HPDE6-E6E7 (cell line): ENCODE measurements at regions not wholly inside any gene's neighbourhood (a gene's known extent, or its start where the extent isn't known, plus 50 kb on each side); places are given as distances from the start of the nearest gene placed in this dataset.
A peak's percentile ranks its signal among the peaks of the same experiment; 100 is the strongest.

Experiments used
- DNase-seq: peaks from one replicate; pipeline ENCODE4 v3.0.0; 2011; ENCODE audit warnings: missing footprints; ENCODE audit errors: extremely low spot score

DNA sequence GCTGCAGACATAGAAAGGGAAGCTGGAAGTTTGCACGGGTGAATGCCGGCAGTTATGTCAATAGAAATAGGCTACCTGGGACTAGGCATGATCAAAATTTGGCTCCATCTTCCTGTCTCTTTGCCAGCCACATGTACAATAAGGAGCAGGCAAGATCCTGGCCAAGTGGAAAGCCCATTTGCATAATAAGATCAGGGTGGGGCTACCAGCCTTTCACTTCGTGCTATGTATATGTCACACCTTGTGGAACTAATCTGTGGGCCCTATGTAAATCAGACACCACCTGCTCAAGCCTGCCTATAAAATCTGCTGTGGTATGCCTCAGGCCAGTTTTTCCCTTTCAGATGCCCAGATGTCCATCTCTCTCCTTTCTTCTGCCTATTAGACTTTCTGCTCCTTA, 79.3 kb upstream of the DRD2 start:
- DNase-seq = no peak

DNA sequence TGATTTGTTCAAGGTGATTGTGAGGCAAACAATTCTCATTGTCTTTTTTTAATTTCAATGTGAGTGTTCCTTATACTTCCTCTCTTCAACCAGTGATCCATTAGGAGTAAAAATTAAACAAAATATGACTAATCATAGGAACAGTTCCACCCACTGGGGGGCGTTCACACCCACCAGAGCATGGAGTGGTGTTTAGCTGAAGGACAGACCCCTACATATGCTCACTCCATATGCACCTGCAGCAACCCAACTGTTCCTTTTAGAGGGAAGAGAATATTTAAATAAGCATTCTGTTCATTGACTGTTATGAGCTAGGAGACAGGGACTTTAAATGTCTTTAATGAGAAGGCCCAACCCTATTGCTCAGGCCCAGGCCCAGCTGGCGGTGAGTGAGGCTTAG, 78.7 kb upstream of the DRD2 start:
- no peak for DNase-seq

DNA sequence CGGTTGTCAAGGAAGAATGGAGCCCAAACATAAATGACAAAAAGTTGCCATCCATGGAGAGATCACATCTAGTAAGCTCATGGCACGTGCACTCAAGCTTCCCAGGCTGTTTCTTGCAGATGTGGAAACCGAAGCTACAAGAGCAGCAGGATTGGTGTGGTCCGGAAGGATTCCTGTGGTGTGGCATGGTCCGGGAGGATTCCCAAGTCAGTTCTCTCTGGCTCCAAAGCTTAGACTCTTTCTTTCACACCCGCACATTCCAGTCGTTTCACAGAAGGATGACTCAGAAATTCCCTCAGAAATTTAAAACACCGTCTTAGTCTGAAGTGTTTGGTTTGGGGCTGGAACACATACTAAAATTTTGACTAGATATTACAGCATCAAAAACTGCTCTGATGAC, 78.0 kb upstream of the DRD2 start:
- DNase-seq = no peak

DNA sequence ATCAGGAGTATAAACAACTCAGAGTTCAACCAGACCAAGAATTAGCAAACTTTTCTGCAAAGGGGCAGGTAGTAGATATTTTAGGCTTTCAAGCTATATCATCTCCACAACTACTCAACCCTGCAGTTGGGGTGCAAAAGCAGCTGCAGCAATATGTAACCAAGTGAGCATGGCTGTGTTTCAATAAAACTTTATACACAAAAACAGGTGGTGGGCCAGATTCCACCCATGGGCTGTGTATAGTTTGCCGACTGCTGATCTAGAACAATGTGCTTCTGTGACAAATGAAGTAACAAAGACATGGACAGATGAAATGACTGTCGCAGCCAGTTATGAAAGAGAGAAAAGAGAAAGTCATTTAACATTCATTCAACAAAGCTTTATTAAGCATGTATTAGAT, 77.1 kb upstream of the DRD2 start:
- no peak for DNase-seq

DNA sequence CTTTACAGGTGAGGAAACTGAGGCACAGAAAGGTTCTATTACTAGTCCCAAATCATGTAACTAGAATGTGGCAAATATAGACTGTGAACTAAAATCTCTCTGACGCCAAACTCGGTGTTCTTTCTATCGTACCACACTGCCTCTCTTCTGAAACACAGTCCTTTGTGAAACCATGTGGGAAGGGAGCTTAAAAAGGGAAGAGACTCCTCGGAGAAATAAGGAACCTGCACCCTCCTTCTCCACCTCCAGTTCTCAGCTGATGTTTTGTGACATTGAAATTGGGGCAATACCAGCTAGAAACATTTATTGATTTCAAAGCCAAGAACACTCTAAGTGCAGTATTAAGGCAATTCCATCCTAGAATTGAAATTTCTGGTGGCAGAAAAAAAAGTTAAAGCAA, 76.4 kb upstream of the DRD2 start:
- DNase-seq = no peak

DNA sequence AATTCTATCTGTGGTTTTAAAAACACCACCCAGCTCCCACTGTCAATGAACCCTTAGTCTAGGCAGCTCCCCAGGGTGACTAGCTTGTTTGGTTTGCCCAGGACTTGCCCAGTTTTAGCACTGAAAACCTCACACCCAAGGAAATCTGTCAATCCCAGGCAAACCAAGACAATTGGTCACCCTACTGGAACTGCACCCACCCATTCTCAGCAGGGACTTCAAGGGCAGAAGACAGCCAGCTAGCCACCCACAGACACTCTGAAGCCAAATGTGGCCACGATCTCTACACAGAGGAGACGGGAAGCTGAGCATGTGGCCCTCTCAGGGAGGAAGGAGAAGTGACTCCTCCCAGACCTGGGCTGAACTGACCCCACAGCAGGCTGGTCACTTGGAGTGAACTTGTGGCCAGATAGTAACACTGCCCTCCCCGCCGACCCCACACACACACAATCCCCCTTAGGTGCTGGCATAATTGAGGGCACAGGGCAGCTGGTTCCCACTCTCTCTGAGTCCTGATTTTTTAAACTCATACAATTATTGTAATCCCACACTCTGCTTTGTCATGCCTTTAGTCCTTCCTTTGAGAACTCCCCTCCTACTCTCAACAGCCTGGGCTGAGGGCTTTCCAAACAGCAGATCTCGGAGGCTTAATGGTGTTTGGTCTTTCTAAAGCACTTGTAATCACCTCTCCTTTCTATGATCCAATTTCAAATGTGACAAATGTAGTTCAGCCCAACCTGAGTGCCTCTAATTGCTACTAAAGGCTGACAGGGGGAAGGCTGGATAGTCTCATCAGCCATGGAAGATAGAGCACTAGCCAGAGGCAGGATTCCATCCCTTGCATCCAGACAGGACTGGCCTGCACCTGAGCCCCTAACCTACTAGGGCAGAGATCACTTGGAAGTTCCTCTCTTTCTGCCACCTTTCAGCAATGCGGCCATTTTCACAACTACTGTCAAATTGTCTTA, 74.7 kb upstream of the DRD2 start:
- no peak for DNase-seq

DNA sequence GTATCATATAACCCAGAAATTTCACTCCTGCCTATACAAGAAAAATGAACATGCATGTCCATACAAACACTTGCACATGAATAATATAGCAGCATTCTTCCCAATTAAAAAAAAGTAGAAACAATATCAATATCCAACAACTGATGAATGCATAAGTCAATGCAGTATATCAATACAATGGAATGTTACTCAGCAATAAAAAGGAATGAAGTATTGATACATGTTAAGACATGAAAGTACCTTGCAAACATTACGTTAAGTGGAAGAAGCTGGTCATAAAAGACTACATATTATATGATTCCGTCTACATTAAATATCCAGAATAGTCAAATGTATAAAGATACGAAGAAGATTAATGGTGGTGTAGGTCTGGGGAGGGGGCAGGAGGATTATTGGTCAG, 73.9 kb upstream of the DRD2 start:
- DNase-seq = no peak

DNA sequence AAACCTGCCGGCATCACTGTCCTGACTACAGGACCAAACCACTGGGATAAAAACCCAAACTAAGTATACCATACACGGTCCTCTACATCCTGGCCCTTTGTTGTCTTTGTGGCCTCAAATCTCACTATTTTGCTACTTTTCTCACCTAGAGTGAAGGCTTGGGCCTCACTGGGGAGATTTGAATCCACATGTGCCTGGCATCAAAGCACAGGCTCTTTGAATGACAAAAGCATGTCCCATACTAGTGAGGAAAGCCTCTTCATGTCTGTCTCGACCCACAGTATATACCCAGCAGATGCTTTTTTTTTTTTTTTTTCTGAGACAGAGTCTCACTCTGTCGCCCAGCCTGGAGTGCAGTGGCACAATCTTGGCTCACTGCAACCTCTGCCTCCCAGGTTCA, 72.5 kb upstream of the DRD2 start:
- DNase-seq = no peak

DNA sequence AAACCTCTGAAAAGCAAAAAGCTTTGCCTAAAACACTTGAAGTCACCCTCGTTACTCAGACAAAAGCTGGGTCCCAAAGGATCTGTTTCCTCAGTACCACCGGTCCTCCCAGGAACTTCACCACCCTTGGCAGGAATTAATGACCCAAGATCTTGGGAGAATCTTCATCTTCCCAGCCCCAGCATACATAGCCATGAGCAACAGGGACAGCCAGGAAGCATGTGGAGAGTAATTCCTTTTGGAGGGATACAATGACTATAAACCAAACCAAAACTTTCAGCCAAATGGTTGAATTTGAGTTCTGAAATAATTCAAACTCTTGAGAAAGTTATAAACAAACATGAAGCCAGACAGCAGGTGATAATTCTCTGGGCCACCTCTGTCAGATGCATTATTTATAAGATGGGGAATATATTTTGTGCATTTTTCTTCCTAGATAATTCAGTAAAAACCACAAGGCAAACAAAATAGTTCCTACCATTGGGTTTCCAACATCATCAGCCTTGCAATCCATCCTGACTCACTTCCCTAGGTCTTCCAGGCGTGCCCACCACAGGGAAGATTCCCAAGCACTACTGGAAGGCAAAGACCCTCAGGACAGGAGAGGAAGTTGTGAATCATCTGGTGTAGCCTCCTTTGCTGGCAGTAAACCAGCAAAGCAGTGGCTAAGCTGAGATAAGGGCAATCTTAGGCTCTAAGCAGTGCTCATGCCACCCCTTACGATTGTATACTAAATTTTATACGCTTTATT, 71.7 kb upstream of the DRD2 start:
- DNase-seq = no peak

DNA sequence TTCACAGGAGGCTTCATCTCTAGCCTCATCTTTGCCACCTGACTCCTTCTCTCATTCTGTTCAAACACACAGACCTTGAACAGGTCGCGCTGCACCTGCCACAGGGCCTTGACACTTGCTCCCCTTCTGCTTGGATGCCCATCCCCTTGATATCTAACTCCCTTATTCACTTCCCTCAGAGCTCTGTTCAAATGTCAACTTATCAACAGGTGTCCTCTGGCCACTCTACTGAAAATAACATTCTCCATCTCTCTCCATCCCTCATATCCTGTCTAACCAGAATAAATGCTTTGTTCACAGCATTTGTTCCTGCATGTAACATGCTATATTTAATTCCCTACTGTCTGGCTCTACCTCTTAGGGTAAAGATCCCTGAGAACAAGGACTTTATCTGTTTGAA, 67.2 kb upstream of the DRD2 start:
- DNase-seq = no peak

DNA sequence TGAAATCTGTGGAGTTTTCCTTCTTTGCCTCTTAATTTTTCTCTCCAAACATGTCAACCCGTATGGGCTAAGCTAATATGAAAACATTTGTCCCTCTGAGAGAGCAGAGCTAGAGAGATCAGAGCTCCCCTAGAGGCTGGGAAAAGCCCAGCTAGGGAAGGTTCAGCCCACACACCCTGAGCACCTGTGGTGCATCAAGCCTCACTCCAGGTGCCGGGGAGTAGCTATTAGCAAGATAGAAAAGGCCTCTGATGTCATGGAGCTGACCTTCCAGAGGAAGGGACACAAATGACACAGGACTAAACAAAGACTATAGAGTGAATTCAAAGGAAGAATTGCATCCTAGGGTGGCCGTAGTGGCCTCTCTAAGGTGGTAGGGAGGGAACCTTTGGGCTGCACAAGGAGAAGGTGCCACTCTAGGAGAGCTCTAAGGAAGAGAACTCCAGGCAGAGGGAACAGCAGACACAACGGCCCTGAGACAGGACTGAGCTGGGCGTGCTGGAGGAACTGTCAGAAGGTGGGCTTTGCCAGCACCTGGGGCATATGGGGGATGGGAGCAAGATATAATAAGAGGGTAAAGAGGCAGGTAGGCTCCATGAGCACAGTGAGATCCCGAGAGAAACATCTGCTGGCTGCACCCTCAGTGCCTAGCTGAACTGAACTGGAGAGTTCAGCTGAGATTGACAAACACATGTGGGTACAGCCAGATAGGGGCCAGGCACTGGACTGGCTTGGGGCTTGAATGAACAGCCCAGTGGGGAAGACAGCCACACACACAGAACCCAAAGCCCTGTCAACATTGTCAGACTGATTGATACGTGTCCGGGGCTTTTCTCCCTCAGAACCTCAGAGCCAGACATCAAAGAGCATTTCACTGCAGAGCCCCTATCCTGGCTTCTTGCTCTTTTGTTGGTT, 65.5 kb upstream of the DRD2 start:
- DNase-seq = no peak

DNA sequence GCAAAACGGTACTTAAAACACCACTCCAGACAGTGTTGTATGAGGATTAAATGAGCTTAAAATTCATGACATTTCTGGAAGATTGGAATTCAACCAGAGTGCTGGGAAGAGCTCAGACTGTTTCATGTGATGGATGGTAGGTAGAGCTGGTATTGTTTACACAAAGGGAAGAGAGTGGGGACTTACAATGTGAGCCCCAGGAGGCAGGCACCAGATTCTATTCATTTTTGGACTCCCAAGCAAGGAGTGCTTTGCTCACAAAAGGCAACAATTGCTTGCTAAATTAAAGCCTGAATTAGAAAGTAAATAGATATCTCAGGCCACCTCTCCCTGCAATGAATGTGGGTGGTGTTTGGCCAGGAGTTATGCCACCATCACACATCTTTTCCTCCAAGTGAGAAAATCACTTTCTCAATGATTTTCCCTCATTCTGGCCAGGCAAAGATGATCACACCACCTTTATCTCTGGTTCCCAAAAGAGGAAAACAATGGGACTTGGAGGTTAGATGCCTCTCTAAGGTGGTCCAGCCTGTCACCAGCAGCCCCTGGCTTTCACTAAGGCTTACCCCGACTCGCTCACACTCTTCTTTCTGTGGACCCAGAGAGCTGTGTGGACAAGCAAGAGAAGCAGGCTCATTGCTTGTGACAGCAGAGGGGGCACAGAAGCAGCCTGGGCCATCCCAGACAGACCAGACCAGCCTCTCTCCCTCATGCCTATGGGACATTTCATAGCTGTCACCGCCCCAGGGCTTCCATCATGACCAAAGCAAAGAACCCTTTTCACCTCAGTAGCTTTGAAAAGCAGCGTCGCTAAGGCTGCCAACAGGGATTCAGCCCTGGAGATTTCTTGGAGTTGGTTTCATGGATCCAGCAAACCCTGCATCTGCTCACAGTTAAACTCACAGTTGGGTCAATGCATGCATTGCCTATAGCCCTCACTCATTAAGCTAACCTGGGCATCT, 63.5 kb upstream of the DRD2 start:
- DNase-seq = no peak

DNA sequence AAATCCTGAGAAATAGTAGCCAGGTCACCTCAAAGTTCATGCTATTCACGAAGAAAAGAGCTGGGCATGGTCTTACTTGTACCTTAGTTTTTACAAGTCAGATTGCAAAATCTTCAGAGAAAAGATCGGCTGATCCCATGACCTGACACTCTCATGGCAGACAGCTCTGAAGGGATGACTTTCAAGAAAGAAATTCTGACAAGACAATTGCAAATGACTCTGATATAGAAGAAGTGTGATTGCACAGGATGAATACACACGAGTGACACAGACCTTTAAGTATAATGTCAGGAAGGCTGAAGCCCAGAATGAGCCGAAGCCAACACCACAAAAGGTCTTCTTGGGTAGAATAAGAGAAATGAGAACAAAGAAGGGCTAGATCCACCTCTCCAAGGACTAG, 59.4 kb upstream of the DRD2 start:
- no peak for DNase-seq

DNA sequence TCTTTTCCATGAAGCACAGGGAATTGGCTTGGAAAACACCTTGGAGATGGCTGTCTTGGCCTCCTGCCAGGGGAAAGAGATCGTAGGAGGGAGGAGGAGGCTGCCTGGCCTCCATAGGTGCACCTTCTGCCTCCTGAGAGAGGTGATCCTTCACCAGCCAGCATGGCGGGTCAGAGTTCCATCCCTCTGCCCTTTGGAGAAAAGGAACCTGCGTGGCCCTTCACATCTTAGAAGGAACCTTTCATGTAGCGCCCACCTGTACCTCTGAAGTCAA, 58.2 kb upstream of the DRD2 start:
- DNase-seq = no peak

DNA sequence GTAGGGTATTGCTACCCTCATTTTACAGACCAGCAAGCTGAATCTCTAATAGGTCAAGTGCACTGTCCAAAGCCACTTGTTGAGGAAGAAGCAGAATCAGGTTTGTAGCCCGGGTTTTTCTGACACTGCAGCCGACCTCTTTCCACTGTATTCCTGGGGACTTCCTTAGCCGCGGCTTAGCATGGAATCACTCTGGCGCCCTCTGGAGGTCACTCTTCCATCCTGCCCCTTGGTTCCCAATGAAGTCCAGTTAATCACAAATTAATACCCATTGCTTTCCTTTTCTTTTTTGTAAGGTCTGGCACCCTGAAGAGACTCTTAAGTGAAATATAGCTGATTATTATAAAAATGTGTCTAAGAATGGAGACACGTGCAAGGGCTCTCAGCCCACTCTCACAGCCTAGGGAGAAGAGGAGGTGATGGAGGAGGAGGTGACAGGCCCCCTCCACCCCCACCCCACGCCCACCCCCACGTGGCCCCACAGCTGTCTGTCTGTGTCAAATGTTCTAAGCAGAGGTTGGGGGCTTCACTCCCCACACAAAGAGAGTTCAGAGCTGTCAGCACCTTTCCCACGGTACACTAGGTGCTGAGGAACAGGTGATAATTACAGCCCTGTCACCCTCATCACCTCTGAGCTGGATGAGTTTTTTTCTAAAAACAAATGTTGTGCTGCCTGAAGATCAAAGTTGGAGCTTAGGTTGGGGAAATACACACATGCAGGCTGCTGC, 57.7 kb upstream of the DRD2 start:
- DNase-seq = peak; percentile 45

DNA sequence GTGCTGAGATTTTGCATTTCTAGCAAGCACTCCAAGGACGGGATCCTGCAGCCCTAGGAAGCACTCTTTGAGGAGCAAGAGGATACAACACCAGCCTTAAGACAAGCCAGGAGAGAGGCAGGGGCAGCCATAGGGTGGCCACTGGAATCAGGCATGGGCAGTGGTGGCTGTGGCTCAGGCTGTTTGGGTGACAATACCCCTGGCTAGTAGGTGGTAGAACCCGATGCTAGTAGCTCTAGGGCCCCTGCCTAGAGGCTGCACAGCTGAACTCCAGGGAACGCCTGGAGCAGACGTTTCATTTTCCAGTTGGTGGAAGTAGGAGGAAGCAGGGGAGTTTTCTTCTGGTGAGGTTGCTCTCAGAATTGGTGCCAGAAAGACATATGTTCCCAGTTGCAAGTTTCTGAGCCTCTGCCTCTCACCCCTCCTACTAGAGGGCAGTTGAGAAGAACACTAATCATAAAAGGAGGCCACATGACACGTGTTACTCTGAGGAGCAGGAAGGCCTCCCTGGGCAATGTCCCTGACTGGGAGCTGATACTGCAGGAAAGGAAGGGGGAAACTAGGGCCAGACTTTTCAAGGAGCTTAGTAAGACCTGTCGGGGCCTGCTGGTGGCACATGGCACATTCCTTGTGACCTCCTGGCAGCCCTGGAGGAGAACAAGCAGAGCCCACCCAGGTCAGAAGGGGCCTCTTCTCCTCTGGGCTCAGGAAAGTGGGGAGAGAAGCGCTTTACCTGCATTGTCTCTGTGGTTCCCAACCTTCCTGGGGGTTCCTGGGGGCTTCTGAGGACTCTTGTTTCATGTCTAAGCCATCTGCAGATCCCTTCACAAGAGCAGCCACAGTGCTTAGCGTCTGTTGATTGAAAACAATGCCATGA, 56.6 kb upstream of the DRD2 start:
- DNase-seq = no peak

DNA sequence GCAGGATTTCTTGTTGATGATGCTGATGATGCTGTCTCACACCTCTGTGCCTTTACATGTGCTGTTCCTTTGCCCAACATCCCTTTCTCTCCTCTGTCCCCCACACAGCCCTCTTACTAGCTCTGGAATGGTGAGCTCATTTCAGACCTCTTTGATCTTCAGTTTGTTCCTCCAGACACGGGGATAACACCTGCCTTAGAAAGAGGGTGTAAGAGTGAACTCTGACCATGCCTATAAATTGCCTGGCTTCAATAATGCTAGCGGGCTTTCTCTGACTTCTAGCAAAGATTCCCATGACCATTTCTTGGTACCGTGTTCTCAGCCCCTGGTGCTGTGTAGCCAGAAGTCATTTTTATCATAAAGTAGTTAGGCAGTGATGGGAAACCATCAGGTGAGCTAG, 55.9 kb upstream of the DRD2 start:
- no peak for DNase-seq

DNA sequence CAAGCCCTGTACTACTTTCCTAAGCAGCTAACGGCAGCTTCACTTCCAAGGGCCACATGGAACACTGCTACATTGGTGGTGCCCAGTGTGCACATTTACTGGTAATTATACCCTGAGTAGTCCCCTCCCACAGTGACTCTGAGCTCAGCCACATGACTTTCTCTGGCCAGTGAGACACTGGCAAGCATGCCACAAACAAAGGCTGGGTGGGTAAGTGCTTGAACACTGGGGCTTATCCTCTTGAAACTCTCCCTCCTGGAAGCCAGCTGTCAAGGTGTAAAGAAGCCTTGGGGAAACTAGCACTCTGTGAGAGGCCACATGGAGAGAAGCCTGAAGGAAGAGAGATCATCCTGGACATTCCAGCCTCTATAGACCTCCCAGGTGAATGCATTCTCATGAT, 54.4 kb upstream of the DRD2 start:
- no peak for DNase-seq

DNA sequence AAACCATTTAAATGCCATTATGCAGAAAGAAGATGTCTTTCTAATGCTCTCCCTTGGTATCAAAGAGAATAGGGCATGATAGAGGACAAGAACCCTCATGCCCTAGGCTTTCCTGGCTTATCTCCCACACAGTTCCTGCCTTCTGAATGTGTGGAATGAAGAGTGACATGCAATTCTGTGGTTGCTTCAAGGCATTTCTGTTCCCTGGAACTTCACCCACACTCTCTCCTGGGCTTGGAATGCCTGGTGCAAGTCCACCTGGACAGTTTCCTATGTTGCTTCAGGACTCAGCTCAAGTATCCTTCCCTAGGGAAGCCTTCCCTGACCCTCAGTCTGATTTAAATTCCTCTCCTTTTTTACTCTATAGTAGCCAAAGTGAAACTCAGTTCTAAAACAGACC, 53.8 kb upstream of the DRD2 start:
- no peak for DNase-seq

DNA sequence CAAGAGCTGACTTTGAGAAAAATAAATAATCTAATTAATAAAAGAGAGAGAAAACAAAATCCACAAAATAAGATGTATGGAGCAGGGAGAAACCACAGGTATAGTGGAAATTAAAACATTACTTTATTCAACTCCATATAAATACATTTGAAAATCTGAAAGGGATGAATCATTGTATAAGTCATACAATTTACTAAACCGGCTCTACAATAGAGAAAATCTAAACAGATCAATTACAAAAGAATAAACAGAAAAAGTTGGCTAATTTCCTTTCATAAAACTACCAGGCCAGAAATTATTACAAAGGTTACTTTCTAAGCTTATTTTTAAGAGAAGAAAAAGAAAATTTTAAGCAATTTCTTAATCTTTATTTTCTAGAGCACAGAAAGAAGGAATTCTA, 51.3 kb upstream of the DRD2 start:
- no peak for DNase-seq
